WTC11 (cell line): ENCODE measurements at regions not wholly inside any gene's neighbourhood (a gene's known extent, or its start where the extent isn't known, plus 50 kb on each side); places are given as distances from the start of the nearest gene placed in this dataset.

ENCODE experiments used
- ATAC-seq: fragments of 200-7000 bp; cut with Tn5 transposase; 2 replicates; pipeline ENCODE4 v1.10.0; 2021; ENCODE audit warnings: mild to moderate bottlenecking, moderate library complexity
- CTCF ChIA-PET: fragments of 300-600 bp; sonication (Branson Sonifier 250); formaldehyde crosslinking; loops from one replicate; lab custom pipeline; 2021; ENCODE audit warnings: antibody characterized with exemption; lab: Charles Lee
- POLR2A ChIA-PET: fragments of 350-600 bp; sonication (Branson Sonifier 250); formaldehyde crosslinking; loops from one replicate; lab custom pipeline; 2021; ENCODE audit warnings: antibody characterized with exemption; lab: Charles Lee
- DNase-seq: peaks from one replicate; pipeline ENCODE4 v3.0.0; 2021; ENCODE audit warnings: low spot score
- H3K27ac Mint-ChIP-seq: 2 replicates; pipeline ENCODE4 v1.8.0; 2021; ENCODE audit warnings: mixed read lengths
- H3K27me3 Mint-ChIP-seq: 2 replicates; pipeline ENCODE4 v1.8.0; 2021; ENCODE audit warnings: low read depth, mild to moderate bottlenecking, moderate library complexity, mixed read lengths
- H3K36me3 Mint-ChIP-seq: 2 replicates; pipeline ENCODE4 v1.8.0; 2021; ENCODE audit warnings: mixed read lengths
- H3K4me1 Mint-ChIP-seq: 2 replicates; pipeline ENCODE4 v1.8.0; 2022; ENCODE audit warnings: mixed read lengths
- H3K4me3 Mint-ChIP-seq: 2 replicates; pipeline ENCODE4 v1.8.0; 2021; ENCODE audit warnings: mild to moderate bottlenecking, moderate library complexity, mixed read lengths
- H3K9me3 Mint-ChIP-seq: 2 replicates; pipeline ENCODE4 v1.8.0; 2021; ENCODE audit warnings: mixed read lengths
- GRHL2 ChIP-seq: fragments of 250-450 bp; sonication (Bioruptor Pico); IDR thresholded peaks from 2 replicates; pipeline ENCODE4 v1.8.0; 2022; ENCODE audit warnings: mild to moderate bottlenecking, moderate library complexity; ENCODE audit not compliant: insufficient replicate concordance, severe bottlenecking
- IRF2 ChIP-seq: sonication (generic); formaldehyde crosslinking; IDR thresholded peaks from 2 replicates; pipeline ENCODE4 v1.8.0; 2022; ENCODE audit warnings: low read depth, missing genetic modification reagents, borderline replicate concordance
- NFYB ChIP-seq: sonication (generic); formaldehyde crosslinking; conservative IDR thresholded peaks from 2 replicates; pipeline ENCODE4 v1.8.0; 2022; ENCODE audit warnings: low read depth, missing genetic modification reagents
- NR2C2 ChIP-seq: sonication (generic); formaldehyde crosslinking; IDR thresholded peaks from 2 replicates; pipeline ENCODE4 v1.8.0; 2022; ENCODE audit warnings: mild to moderate bottlenecking, missing genetic modification reagents
- RELA ChIP-seq: sonication (generic); formaldehyde crosslinking; IDR thresholded peaks from 2 replicates; pipeline ENCODE4 v1.8.1; 2022; ENCODE audit warnings: missing genetic modification reagents, mild to moderate bottlenecking, borderline replicate concordance
- RORB ChIP-seq: fragments of 250-450 bp; sonication (Bioruptor Pico); IDR thresholded peaks from 2 replicates; pipeline ENCODE4 v1.9.0; 2021; ENCODE audit warnings: mild to moderate bottlenecking
- TCF7 ChIP-seq: sonication (generic); formaldehyde crosslinking; IDR thresholded peaks from 2 replicates; pipeline ENCODE4 v1.8.0; 2022; ENCODE audit warnings: mild to moderate bottlenecking, low read depth, missing genetic modification reagents, moderate library complexity
- TEAD1 ChIP-seq: sonication (generic); formaldehyde crosslinking; IDR thresholded peaks from 2 replicates; pipeline ENCODE4 v1.8.0; 2022; ENCODE audit warnings: mild to moderate bottlenecking, missing genetic modification reagents
- TEAD4 ChIP-seq: sonication (generic); formaldehyde crosslinking; IDR thresholded peaks from 2 replicates; pipeline ENCODE4 v1.8.0; 2022; ENCODE audit warnings: mild to moderate bottlenecking, missing genetic modification reagents
- ZNF263 ChIP-seq: sonication (generic); formaldehyde crosslinking; IDR thresholded peaks from 2 replicates; pipeline ENCODE4 v1.8.1; 2022; ENCODE audit warnings: low read depth, mild to moderate bottlenecking, moderate library complexity, missing genetic modification reagents
- ZNF396 ChIP-seq: fragments of 250-450 bp; sonication (Bioruptor Pico); IDR thresholded peaks from 2 replicates; pipeline ENCODE4 v1.8.0; 2021; ENCODE audit warnings: mild to moderate bottlenecking, moderate library complexity, borderline replicate concordance
- ZNF423 ChIP-seq: fragments of 250-450 bp; sonication (Bioruptor Pico); IDR thresholded peaks from 2 replicates; pipeline ENCODE4 v2.1.2; 2022; ENCODE audit warnings: mild to moderate bottlenecking, moderate library complexity
- TF ChIP-seq, protein P1 (sequence below): sonication (generic); formaldehyde crosslinking; IDR thresholded peaks from 2 replicates; pipeline ENCODE4 v1.8.1; 2023; ENCODE audit warnings: mild to moderate bottlenecking, missing genetic modification reagents, borderline replicate concordance
- TF ChIP-seq, protein P2 (sequence below): sonication (generic); formaldehyde crosslinking; IDR thresholded peaks from 2 replicates; pipeline ENCODE4 v1.8.1; 2022; ENCODE audit warnings: mild to moderate bottlenecking, missing genetic modification reagents, moderate library complexity, borderline replicate concordance
- TF ChIP-seq, protein P3 (sequence below): sonication (generic); formaldehyde crosslinking; conservative IDR thresholded peaks from 2 replicates; pipeline ENCODE4 v1.8.1; 2023; ENCODE audit warnings: mild to moderate bottlenecking, low read depth, missing genetic modification reagents, moderate library complexity
- TF ChIP-seq, protein P4 (sequence below): sonication (generic); formaldehyde crosslinking; IDR thresholded peaks from 2 replicates; pipeline ENCODE4 v1.8.1; 2022; ENCODE audit warnings: mild to moderate bottlenecking, moderate library complexity, missing genetic modification reagents
- TF ChIP-seq, protein P5 (sequence below): sonication (generic); formaldehyde crosslinking; IDR thresholded peaks from 2 replicates; pipeline ENCODE4 v1.8.1; 2023; ENCODE audit warnings: mild to moderate bottlenecking, moderate library complexity, missing genetic modification reagents

DNA sequence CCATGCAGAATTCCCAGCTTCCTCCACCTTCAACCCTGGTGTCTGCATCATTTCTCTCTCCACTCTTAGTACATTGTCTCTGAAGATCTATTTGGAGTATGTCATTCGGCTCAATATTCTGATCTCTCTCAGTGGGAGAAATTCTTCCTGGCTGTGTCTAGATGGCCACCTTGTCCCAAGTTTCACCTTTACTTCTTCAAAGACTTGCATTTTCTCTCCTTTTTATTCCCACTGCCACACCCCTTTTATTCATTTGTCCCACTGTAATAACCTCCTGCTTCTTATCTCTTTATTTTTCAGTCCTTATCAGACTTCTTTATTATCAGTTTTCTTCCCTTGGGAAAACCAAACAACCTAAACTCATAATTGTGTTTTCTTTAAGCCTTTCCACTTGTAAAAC lies 54.3 kb upstream of the CERS6 start (continued):
- TF ChIP-seq ZNF423 (CRISPR knock-in tag) (no peak), TCF7 (CRISPR knock-in tag) (no peak), GRHL2 (no peak), RORB (CRISPR knock-in tag) (no peak), ZNF263 (CRISPR knock-in tag) (no peak), IRF2 (CRISPR knock-in tag) (no peak)
- TF ChIP-seq, all 79 proteins: peak for 0

DNA sequence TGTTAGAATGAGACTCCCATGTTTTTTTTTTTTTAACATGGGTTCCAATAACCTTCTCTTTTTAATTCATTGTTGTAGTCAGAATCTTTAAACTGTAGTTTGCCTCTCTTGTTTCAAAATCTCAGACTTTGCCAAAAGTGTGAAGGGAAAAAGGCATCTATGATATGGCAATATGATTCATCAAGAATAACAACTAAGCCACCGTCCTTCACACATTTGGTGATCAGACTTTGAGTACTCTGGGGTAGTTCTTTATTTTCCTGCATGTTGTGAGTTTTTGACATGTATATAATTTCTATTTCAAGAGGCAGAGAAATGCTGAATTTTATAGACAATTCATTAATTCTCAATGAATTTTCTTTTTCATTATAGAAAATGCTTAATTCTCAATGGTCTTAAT lies 53.5 kb upstream of the CERS6 start:
- POLR2A ChIA-PET = no interaction called here
- TF ChIP-seq TEAD1 (CRISPR knock-in tag) = no peak
- no peak for TF ChIP-seq ZNF396 (CRISPR knock-in tag)
- TF ChIP-seq TEAD4 (CRISPR knock-in tag) = no peak
- TF ChIP-seq NR2C2 (CRISPR knock-in tag) = no peak
- TF ChIP-seq, protein P1, sequence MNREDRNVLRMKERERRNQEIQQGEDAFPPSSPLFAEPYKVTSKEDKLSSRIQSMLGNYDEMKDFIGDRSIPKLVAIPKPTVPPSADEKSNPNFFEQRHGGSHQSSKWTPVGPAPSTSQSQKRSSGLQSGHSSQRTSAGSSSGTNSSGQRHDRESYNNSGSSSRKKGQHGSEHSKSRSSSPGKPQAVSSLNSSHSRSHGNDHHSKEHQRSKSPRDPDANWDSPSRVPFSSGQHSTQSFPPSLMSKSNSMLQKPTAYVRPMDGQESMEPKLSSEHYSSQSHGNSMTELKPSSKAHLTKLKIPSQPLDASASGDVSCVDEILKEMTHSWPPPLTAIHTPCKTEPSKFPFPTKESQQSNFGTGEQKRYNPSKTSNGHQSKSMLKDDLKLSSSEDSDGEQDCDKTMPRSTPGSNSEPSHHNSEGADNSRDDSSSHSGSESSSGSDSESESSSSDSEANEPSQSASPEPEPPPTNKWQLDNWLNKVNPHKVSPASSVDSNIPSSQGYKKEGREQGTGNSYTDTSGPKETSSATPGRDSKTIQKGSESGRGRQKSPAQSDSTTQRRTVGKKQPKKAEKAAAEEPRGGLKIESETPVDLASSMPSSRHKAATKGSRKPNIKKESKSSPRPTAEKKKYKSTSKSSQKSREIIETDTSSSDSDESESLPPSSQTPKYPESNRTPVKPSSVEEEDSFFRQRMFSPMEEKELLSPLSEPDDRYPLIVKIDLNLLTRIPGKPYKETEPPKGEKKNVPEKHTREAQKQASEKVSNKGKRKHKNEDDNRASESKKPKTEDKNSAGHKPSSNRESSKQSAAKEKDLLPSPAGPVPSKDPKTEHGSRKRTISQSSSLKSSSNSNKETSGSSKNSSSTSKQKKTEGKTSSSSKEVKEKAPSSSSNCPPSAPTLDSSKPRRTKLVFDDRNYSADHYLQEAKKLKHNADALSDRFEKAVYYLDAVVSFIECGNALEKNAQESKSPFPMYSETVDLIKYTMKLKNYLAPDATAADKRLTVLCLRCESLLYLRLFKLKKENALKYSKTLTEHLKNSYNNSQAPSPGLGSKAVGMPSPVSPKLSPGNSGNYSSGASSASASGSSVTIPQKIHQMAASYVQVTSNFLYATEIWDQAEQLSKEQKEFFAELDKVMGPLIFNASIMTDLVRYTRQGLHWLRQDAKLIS (CRISPR knock-in tag) = no peak
- TF ChIP-seq, protein P2, sequence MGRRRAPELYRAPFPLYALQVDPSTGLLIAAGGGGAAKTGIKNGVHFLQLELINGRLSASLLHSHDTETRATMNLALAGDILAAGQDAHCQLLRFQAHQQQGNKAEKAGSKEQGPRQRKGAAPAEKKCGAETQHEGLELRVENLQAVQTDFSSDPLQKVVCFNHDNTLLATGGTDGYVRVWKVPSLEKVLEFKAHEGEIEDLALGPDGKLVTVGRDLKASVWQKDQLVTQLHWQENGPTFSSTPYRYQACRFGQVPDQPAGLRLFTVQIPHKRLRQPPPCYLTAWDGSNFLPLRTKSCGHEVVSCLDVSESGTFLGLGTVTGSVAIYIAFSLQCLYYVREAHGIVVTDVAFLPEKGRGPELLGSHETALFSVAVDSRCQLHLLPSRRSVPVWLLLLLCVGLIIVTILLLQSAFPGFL = no peak
- TF ChIP-seq, protein P3, sequence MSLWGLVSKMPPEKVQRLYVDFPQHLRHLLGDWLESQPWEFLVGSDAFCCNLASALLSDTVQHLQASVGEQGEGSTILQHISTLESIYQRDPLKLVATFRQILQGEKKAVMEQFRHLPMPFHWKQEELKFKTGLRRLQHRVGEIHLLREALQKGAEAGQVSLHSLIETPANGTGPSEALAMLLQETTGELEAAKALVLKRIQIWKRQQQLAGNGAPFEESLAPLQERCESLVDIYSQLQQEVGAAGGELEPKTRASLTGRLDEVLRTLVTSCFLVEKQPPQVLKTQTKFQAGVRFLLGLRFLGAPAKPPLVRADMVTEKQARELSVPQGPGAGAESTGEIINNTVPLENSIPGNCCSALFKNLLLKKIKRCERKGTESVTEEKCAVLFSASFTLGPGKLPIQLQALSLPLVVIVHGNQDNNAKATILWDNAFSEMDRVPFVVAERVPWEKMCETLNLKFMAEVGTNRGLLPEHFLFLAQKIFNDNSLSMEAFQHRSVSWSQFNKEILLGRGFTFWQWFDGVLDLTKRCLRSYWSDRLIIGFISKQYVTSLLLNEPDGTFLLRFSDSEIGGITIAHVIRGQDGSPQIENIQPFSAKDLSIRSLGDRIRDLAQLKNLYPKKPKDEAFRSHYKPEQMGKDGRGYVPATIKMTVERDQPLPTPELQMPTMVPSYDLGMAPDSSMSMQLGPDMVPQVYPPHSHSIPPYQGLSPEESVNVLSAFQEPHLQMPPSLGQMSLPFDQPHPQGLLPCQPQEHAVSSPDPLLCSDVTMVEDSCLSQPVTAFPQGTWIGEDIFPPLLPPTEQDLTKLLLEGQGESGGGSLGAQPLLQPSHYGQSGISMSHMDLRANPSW (CRISPR knock-in tag) = no peak
- TF ChIP-seq RELA = no peak
- no peak for TF ChIP-seq NFYB (CRISPR knock-in tag)
- TF ChIP-seq, protein P4, sequence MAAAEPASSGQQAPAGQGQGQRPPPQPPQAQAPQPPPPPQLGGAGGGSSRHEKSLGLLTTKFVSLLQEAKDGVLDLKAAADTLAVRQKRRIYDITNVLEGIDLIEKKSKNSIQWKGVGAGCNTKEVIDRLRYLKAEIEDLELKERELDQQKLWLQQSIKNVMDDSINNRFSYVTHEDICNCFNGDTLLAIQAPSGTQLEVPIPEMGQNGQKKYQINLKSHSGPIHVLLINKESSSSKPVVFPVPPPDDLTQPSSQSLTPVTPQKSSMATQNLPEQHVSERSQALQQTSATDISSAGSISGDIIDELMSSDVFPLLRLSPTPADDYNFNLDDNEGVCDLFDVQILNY (CRISPR knock-in tag) = no peak
- TF ChIP-seq, protein P5, sequence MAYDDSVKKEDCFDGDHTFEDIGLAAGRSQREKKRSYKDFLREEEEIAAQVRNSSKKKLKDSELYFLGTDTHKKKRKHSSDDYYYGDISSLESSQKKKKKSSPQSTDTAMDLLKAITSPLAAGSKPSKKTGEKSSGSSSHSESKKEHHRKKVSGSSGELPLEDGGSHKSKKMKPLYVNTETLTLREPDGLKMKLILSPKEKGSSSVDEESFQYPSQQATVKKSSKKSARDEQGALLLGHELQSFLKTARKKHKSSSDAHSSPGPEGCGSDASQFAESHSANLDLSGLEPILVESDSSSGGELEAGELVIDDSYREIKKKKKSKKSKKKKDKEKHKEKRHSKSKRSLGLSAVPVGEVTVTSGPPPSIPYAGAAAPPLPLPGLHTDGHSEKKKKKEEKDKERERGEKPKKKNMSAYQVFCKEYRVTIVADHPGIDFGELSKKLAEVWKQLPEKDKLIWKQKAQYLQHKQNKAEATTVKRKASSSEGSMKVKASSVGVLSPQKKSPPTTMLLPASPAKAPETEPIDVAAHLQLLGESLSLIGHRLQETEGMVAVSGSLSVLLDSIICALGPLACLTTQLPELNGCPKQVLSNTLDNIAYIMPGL (CRISPR knock-in tag) = no peak
- TF ChIP-seq ZNF263 (CRISPR knock-in tag) = no peak

More for the DNA sequence above, 53.5 kb upstream of the CERS6 start:
- Mint-ChIP-seq H3K9me3 (peaks cover 13% of the 10 kb centered on the region), H3K27me3 (peaks cover 4% of the 10 kb centered on the region; the same call in 1 of the 2 replicates), H3K4me1 (no peaks in the 10 kb centered on the region), H3K4me3 (no peak overlapping the region), H3K27ac (no peak overlapping the region), H3K36me3 (peaks cover 3% of the 10 kb centered on the region; the same call in 1 of the 2 replicates)
- ATAC-seq (no peak), DNase-seq (no peak)
- CTCF ChIA-PET = no interaction called here
